ENCODE measurements at regions not wholly inside any gene's neighbourhood (a gene's known extent, or its start where the extent isn't known, plus 50 kb on each side); places are given as distances from the start of the nearest gene placed in this dataset.

- no peak for TF ChIP-seq CTCF (IDR thresholded peaks at IDR 0.05; ENCODE audit: low read depth, low read length)
- Histone ChIP-seq H3K4me3 (ENCODE audit: low read depth, low read length) (no peak overlapping the region), H3K9me3 (no peaks in the 10 kb centered on the region), H3K4me1 (no peaks in the 10 kb centered on the region), H3K36me3 (no peaks in the 10 kb centered on the region), H3K27me3 (no peaks in the 10 kb centered on the region)
- DNase-seq, result no peak
Observed at GRCh38 chrX:40298069-40298468, 200.3 kb upstream of the BCOR start.

DNA sequence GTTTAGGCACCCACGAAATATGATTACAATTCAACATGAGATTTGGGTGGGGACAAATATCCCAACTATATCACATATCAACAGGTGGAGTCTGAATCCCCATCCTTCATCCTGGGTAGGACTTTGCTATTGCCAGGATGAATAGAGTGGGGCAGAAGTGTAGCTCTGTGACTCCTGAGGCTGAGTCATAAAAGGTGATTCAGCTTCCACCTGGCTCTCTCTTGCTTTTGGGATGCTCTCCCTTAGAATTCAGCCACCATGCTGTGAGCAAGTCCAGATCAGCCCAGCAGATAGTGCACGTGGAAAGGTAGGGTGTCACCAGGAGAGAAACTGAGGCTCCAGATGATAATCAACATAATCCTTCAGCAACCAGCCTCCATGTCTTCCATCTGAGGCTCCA lies 193.8 kb upstream of the BCOR start:
- Histone ChIP-seq H3K27me3 (no peaks in the 10 kb centered on the region), H3K4me3 (ENCODE audit: low read depth, low read length) (no peak overlapping the region), H3K36me3 (no peaks in the 10 kb centered on the region), H3K9me3 (no peaks in the 10 kb centered on the region), H3K4me1 (no peaks in the 10 kb centered on the region)
- DNase-seq, result no peak
- TF ChIP-seq CTCF (IDR thresholded peaks at IDR 0.05; ENCODE audit: low read depth, low read length), result no peak

DNA sequence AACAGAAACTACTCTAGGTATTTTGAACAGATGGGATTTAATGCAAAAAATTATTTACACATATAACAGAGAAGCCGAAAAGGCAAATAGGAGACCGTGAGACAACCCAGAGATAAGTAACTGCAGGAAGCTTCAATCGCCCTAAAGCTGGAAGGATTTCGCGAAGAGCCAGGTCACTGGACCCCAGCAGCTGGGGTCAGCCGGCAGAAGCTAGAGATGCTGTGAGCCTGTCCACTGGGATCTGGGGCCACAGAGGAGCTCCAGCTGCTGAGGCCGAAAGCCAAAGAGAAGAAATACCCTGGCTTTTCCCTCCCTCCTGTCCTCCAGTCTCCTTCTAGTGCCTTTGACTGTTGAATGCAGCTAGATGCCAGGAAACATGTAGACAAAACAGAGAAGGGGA lies 192.8 kb upstream of the BCOR start:
- Histone ChIP-seq H3K9me3 (no peaks in the 10 kb centered on the region), H3K4me3 (ENCODE audit: low read depth, low read length) (no peak overlapping the region), H3K36me3 (no peaks in the 10 kb centered on the region), H3K4me1 (no peaks in the 10 kb centered on the region), H3K27me3 (no peaks in the 10 kb centered on the region)
- no peak for TF ChIP-seq CTCF (IDR thresholded peaks at IDR 0.05; ENCODE audit: low read depth, low read length)
- DNase-seq, result no peak

- Histone ChIP-seq H3K27me3 (no peaks in the 10 kb centered on the region), H3K9me3 (no peaks in the 10 kb centered on the region), H3K4me1 (no peaks in the 10 kb centered on the region), H3K36me3 (no peaks in the 10 kb centered on the region), H3K4me3 (ENCODE audit: low read depth, low read length) (no peak overlapping the region)
- no peak for DNase-seq
- no peak for TF ChIP-seq CTCF (IDR thresholded peaks at IDR 0.05; ENCODE audit: low read depth, low read length)
Observed at GRCh38 chrX:40285876-40286275, 188.1 kb upstream of the BCOR start.

GRCh38 chrX:40284852-40285251 lies 187.1 kb upstream of the BCOR start:
- Histone ChIP-seq H3K27me3 (no peaks in the 10 kb centered on the region), H3K4me1 (no peaks in the 10 kb centered on the region), H3K9me3 (no peaks in the 10 kb centered on the region), H3K36me3 (no peaks in the 10 kb centered on the region), H3K4me3 (ENCODE audit: low read depth, low read length) (no peak overlapping the region)
- no peak for DNase-seq
- no peak; the same call in 1 of the 2 replicates for TF ChIP-seq CTCF (IDR thresholded peaks at IDR 0.05; ENCODE audit: low read depth, low read length)

GRCh38 chrX:40283981-40284380 lies 186.2 kb upstream of the BCOR start:
- Histone ChIP-seq H3K4me1 (no peaks in the 10 kb centered on the region), H3K4me3 (ENCODE audit: low read depth, low read length) (no peak overlapping the region), H3K27me3 (no peaks in the 10 kb centered on the region), H3K36me3 (no peaks in the 10 kb centered on the region), H3K9me3 (no peaks in the 10 kb centered on the region)
- no peak for TF ChIP-seq CTCF (IDR thresholded peaks at IDR 0.05; ENCODE audit: low read depth, low read length)
- no peak for DNase-seq

Data from BE2C (cell line).